GM12875 (cell line): ENCODE measurements at regions not wholly inside any gene's neighbourhood (a gene's known extent, or its start where the extent isn't known, plus 50 kb on each side); places are given as distances from the start of the nearest gene placed in this dataset.

Experiments
- H3K4me3 ChIP-seq: one replicate; pipeline ENCODE4 v1.5.1; 2011; ENCODE audit warnings: low read depth, low read length, control low read depth
- CTCF ChIP-seq: IDR thresholded peaks from 2 replicates; pipeline ENCODE4 v1.5.1; 2011; ENCODE audit warnings: low read depth, mild to moderate bottlenecking, control low read depth, inconsistent platforms, low read length, moderate library complexity, borderline replicate concordance; ENCODE audit not compliant: insufficient read depth

GRCh38 chr3:22469995-22470394 lies 719.0 kb upstream of the ZNF385D start:
- TF ChIP-seq CTCF = no peak

GRCh38 chr3:22471557-22471956 lies 720.5 kb upstream of the ZNF385D start:
- no peak overlapping the region for H3K4me3 ChIP-seq
- TF ChIP-seq CTCF = no peak

More at GRCh38 chr3:22469995-22470394, 719.0 kb upstream of the ZNF385D start:
- H3K4me3 ChIP-seq = no peak overlapping the region

- H3K4me3 ChIP-seq = no peak overlapping the region
- no peak for TF ChIP-seq CTCF
Measured at GRCh38 chr3:22474706-22475445, 723.9 kb upstream of the ZNF385D start.

GRCh38 chr3:22475665-22476240 lies 724.7 kb upstream of the ZNF385D start:
- TF ChIP-seq CTCF = no peak
- H3K4me3 ChIP-seq = no peak overlapping the region

- no peak overlapping the region for H3K4me3 ChIP-seq
- no peak for TF ChIP-seq CTCF
Measured at GRCh38 chr3:22476976-22477375, 726.0 kb upstream of the ZNF385D start.

- H3K4me3 ChIP-seq = no peak overlapping the region
- TF ChIP-seq CTCF = no peak
Measured at GRCh38 chr3:22485954-22486353, 717.2 kb upstream of the UBE2E2 start.

- no peak for TF ChIP-seq CTCF
- no peak overlapping the region for H3K4me3 ChIP-seq
Measured at GRCh38 chr3:22490747-22491146, 712.4 kb upstream of the UBE2E2 start.
